GM23338 (cell line): ENCODE measurements at regions not wholly inside any gene's neighbourhood (a gene's known extent, or its start where the extent isn't known, plus 50 kb on each side); places are given as distances from the start of the nearest gene placed in this dataset.

Source experiments
- ATAC-seq: fragments of 200-7000 bp; cut with Tn5 transposase; 3 replicates; pipeline ENCODE4 v1.9.1; 2020
- DNase-seq: peaks from one replicate; pipeline ENCODE4 v3.0.0-alpha.2; 2015; ENCODE audit warnings: low spot score
- H2AFZ ChIP-seq: fragments of 200-600 bp; sonication (generic); 2 replicates; pipeline ENCODE4 v1.8.0; 2016; ENCODE audit warnings: antibody characterized with exemption, mild to moderate bottlenecking, moderate library complexity
- H3F3A ChIP-seq: fragments of 200-600 bp; sonication (generic); replicated peaks from 2 replicates; pipeline ENCODE4 v1.8.0; 2017; ENCODE audit warnings: antibody characterized with exemption, mixed run types, low read depth
- H3K27ac ChIP-seq: fragments of 200-600 bp; sonication (generic); 2 replicates; pipeline ENCODE4 v1.6.1; 2016; ENCODE audit warnings: low read depth
- H3K27me3 ChIP-seq: fragments of 200-600 bp; sonication (generic); 2 replicates; pipeline ENCODE4 v1.8.0; 2016; ENCODE audit warnings: mild to moderate bottlenecking, mixed run types, moderate library complexity; ENCODE audit not compliant: insufficient read depth
- H3K36me3 ChIP-seq: fragments of 200-600 bp; sonication (generic); 2 replicates; pipeline ENCODE4 v1.8.0; 2016; ENCODE audit warnings: mild to moderate bottlenecking; ENCODE audit not compliant: insufficient read depth
- H3K4me1 ChIP-seq: fragments of 200-600 bp; sonication (generic); 2 replicates; pipeline ENCODE4 v1.8.0; 2016; ENCODE audit warnings: mild to moderate bottlenecking, moderate library complexity; ENCODE audit not compliant: insufficient read depth
- H3K4me2 ChIP-seq: fragments of 200-600 bp; sonication (generic); 2 replicates; pipeline ENCODE4 v1.7.1; 2017; ENCODE audit warnings: mixed run types
- H3K4me3 ChIP-seq: fragments of 200-600 bp; sonication (generic); 2 replicates; pipeline ENCODE4 v1.6.1; 2016; ENCODE audit warnings: mixed run types
- H3K79me2 ChIP-seq: fragments of 200-600 bp; sonication (generic); replicated peaks from 2 replicates; pipeline ENCODE4 v1.8.0; 2017; ENCODE audit warnings: mild to moderate bottlenecking; ENCODE audit not compliant: insufficient read depth
- H3K9me2 ChIP-seq: fragments of 200-600 bp; sonication (generic); 2 replicates; pipeline ENCODE4 v1.8.0; 2017; ENCODE audit not compliant: insufficient read depth
- H4K20me1 ChIP-seq: fragments of 200-600 bp; sonication (generic); replicated peaks from 2 replicates; pipeline ENCODE4 v1.8.0; 2017; ENCODE audit warnings: mild to moderate bottlenecking; ENCODE audit not compliant: insufficient read depth
- H3K27ac Mint-ChIP-seq: 2 replicates; pipeline ENCODE4 v1.8.0; 2020; ENCODE audit warnings: inconsistent platforms, mild to moderate bottlenecking, moderate library complexity, mixed read lengths
- H3K27me3 Mint-ChIP-seq: 3 replicates; pipeline ENCODE4 v1.8.0; 2022; ENCODE audit warnings: low read depth, mild to moderate bottlenecking, moderate library complexity, mixed read lengths, inconsistent platforms; ENCODE audit not compliant: insufficient read depth, poor library complexity
- H3K36me3 Mint-ChIP-seq: 3 replicates; pipeline ENCODE4 v1.8.0; 2021; ENCODE audit warnings: low read depth, mild to moderate bottlenecking, inconsistent platforms, moderate library complexity, mixed read lengths
- H3K4me1 Mint-ChIP-seq: 3 replicates; pipeline ENCODE4 v1.8.0; 2020; ENCODE audit warnings: mild to moderate bottlenecking, inconsistent platforms, mixed read lengths
- H3K4me3 Mint-ChIP-seq: 3 replicates; pipeline ENCODE4 v1.8.0; 2021; ENCODE audit warnings: moderate library complexity, mild to moderate bottlenecking, inconsistent platforms, mixed read lengths
- H3K9me3 Mint-ChIP-seq: 3 replicates; pipeline ENCODE4 v1.8.0; 2020; ENCODE audit warnings: moderate library complexity, mild to moderate bottlenecking, inconsistent platforms, mixed read lengths
- CREB1 ChIP-seq: fragments of 250-450 bp; sonication (Bioruptor Pico); IDR thresholded peaks from 2 replicates; pipeline ENCODE4 v1.5.0; 2020; ENCODE audit warnings: low read depth, mild to moderate bottlenecking, moderate library complexity
- STAT1 ChIP-seq: IDR thresholded peaks from one replicate; pipeline ENCODE4 v1.6.1; 2016; ENCODE audit warnings: antibody characterized with exemption; ENCODE audit not compliant: unreplicated experiment
- TF ChIP-seq, protein P1 (sequence below): IDR thresholded peaks from one replicate; pipeline ENCODE4 v1.6.1; 2018; ENCODE audit warnings: antibody characterized with exemption; ENCODE audit not compliant: unreplicated experiment
- TF ChIP-seq, protein P2 (sequence below), 2 experiments: fragments of 200-600 bp in 1 of 2; sonication (generic) in 1 of 2; conservative IDR thresholded peaks; 2 replicates each; pipeline versions ENCODE4 v1.5.1 to v1.6.1; 2016 to 2017; ENCODE audit warnings: antibody characterized with exemption in 2 of 2, low read depth in 2 of 2, mild to moderate bottlenecking in 2 of 2, moderate library complexity in 1 of 2

DNA sequence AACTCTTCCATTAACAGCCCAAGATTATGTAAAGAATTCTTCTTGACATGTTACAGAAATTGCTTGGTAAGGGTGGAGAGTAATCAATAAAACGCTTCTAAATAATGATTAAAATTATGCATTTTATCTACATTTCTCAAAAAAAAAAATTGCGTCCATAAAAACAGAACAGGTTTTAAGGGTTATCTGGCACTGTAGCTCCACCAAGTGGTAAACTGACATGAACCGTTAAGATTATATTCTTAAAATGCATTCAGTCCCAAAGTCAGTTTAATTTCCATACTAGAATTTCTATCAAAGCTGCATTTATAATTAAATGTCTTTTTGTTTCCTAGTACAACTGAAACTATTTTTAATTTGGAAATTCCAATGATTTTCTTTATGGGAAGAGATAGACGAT, 214.0 kb upstream of the UGT8 start:
- Histone ChIP-seq H3K79me2 (no peaks in the 10 kb centered on the region), H3K9me2 (no peaks in the 10 kb centered on the region), H3K27me3 (no peaks in the 10 kb centered on the region), H3K4me2 (no peak overlapping the region), H4K20me1 (no peaks in the 10 kb centered on the region), H3F3A (no peaks in the 10 kb centered on the region), H3K4me1 (no peaks in the 10 kb centered on the region), H3K36me3 (no peaks in the 10 kb centered on the region), H3K4me3 (no peak overlapping the region), H3K27ac (no peak overlapping the region), H2AFZ (no peak overlapping the region)
- Mint-ChIP-seq H3K27me3 (no peaks in the 10 kb centered on the region), H3K4me3 (no peak overlapping the region), H3K27ac (no peak overlapping the region), H3K9me3 (peaks cover 3% of the 10 kb centered on the region; the same call in 1 of the 3 replicates), H3K36me3 (peaks cover 3% of the 10 kb centered on the region; the same call in 1 of the 3 replicates), H3K4me1 (0 out of 3 replicates have a peak, but pooled peaks cover 3% of the 10 kb centered on the region)
- no peak for ATAC-seq
- TF ChIP-seq, protein P1, sequence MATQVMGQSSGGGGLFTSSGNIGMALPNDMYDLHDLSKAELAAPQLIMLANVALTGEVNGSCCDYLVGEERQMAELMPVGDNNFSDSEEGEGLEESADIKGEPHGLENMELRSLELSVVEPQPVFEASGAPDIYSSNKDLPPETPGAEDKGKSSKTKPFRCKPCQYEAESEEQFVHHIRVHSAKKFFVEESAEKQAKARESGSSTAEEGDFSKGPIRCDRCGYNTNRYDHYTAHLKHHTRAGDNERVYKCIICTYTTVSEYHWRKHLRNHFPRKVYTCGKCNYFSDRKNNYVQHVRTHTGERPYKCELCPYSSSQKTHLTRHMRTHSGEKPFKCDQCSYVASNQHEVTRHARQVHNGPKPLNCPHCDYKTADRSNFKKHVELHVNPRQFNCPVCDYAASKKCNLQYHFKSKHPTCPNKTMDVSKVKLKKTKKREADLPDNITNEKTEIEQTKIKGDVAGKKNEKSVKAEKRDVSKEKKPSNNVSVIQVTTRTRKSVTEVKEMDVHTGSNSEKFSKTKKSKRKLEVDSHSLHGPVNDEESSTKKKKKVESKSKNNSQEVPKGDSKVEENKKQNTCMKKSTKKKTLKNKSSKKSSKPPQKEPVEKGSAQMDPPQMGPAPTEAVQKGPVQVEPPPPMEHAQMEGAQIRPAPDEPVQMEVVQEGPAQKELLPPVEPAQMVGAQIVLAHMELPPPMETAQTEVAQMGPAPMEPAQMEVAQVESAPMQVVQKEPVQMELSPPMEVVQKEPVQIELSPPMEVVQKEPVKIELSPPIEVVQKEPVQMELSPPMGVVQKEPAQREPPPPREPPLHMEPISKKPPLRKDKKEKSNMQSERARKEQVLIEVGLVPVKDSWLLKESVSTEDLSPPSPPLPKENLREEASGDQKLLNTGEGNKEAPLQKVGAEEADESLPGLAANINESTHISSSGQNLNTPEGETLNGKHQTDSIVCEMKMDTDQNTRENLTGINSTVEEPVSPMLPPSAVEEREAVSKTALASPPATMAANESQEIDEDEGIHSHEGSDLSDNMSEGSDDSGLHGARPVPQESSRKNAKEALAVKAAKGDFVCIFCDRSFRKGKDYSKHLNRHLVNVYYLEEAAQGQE = no peak
- TF ChIP-seq, protein P2, sequence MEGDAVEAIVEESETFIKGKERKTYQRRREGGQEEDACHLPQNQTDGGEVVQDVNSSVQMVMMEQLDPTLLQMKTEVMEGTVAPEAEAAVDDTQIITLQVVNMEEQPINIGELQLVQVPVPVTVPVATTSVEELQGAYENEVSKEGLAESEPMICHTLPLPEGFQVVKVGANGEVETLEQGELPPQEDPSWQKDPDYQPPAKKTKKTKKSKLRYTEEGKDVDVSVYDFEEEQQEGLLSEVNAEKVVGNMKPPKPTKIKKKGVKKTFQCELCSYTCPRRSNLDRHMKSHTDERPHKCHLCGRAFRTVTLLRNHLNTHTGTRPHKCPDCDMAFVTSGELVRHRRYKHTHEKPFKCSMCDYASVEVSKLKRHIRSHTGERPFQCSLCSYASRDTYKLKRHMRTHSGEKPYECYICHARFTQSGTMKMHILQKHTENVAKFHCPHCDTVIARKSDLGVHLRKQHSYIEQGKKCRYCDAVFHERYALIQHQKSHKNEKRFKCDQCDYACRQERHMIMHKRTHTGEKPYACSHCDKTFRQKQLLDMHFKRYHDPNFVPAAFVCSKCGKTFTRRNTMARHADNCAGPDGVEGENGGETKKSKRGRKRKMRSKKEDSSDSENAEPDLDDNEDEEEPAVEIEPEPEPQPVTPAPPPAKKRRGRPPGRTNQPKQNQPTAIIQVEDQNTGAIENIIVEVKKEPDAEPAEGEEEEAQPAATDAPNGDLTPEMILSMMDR (conservative IDR thresholded peaks at IDR 0.05; ENCODE audit: low read depth in 2 of 2) = peak; percentile 66 to 86
- TF ChIP-seq STAT1 = no peak
- DNase-seq = peak; percentile 56

DNA sequence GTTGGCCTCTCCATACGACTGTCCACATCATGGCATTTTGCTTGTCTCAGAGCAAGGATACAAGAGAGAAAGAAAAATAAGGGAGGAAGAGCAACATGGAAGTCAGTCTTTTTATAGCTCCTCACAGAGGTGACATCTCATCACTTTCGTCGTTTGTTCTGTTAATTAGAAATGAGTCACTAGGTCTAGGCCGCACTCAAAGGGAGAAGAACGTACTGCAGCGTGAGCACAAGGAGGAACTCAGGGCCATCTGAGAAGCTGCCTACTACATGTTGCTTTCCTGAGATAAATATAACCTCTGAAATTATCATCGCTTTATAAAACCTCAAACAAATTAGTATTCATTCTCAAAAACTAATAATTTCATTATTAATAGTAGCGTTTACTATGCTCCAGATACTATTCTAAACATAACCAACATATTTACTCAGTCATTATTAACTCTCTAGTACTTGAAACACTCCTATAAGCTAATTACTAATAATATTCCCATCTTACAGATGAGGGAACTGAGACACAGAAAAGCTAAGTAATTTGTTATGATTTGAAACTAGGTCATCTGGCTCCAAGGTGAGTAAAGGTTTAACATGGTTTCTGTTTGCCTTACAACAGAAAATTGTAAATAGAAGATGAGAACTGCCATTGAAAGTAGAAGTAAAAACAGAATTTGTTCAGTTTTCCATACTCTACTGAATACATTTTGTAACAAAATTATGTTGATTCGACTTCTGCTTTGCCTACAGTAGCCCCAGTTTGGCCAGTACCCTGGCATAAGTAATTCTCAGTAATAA, 213.2 kb upstream of the UGT8 start:
- H3K27ac Mint-ChIP-seq = no peak overlapping the region
- Histone ChIP-seq H3K27ac (no peak overlapping the region), H3K36me3 (no peaks in the 10 kb centered on the region), H3K27me3 (no peaks in the 10 kb centered on the region), H3K79me2 (no peaks in the 10 kb centered on the region), H3K9me2 (no peaks in the 10 kb centered on the region), H2AFZ (no peak overlapping the region), H3K4me1 (no peaks in the 10 kb centered on the region), H4K20me1 (no peaks in the 10 kb centered on the region), H3K4me2 (no peak overlapping the region), H3K4me3 (no peak overlapping the region), H3F3A (no peaks in the 10 kb centered on the region)
- ATAC-seq = no peak
- H3K9me3 Mint-ChIP-seq = peaks cover 3% of the 10 kb centered on the region; the same call in 1 of the 3 replicates
- peaks cover 3% of the 10 kb centered on the region; the same call in 1 of the 3 replicates for H3K36me3 Mint-ChIP-seq
- H3K4me3 Mint-ChIP-seq = no peak overlapping the region
- no peak for TF ChIP-seq CREB1 (CRISPR knock-in tag)
- DNase-seq = no peak
- H3K27me3 Mint-ChIP-seq = no peaks in the 10 kb centered on the region
- 0 out of 3 replicates have a peak, but pooled peaks cover 3% of the 10 kb centered on the region for H3K4me1 Mint-ChIP-seq
